Head of caudate nucleus (tissue), 42 donors: ENCODE measurements at regions not wholly inside any gene's neighbourhood (a gene's known extent, or its start where the extent isn't known, plus 50 kb on each side); places are given as distances from the start of the nearest gene placed in this dataset.

ENCODE experiments used
- DNase-seq, 42 donors: peaks; one replicate each; pipeline versions ENCODE4 v3.0.0 to v3.0.0-alpha.2; 2020 to 2021; ENCODE audit warnings: mixed read lengths in 7 of 42
- intact Hi-C: fragments of 100-400 bp; cut with DNase I; formaldehyde crosslinking; loops from one replicate; pipeline ENCODE4 v1.15.0; 2022

DNA sequence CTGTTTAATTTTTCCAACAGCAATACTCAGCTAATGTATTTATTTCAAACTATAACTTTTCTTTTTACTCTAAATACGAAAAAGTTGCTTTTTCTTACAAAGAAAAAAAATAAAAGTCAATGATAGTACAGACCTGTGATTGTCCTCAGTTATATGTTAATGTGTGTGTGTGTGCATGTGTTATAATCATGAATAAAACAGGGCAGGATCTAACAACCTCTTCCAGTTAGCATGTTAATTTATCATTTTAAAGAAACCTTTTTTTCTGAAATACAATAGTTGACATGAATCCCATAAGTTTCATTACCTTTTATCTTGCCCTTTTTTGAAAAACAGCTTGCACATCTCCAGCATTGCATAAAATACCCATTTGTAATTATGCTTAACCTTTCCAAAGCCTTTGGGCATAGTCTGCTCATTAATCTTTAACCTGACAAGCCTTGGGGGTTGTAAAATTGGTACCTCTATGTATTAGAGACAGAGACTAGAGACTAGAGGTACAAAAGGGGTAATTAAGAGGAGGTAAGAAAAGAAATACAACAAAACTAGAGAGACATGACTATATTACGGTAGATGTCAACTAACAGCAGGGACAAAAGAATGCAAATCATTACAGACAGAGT is 828.1 kb downstream of the OLFM4 start:
- intact Hi-C loops = no loop called here
- DNase-seq = no peak

- intact Hi-C loops = no loop called here
- no peak for DNase-seq
Observed at GRCh38 chr13:53863520-53863919, 834.9 kb downstream of the OLFM4 start.

DNA sequence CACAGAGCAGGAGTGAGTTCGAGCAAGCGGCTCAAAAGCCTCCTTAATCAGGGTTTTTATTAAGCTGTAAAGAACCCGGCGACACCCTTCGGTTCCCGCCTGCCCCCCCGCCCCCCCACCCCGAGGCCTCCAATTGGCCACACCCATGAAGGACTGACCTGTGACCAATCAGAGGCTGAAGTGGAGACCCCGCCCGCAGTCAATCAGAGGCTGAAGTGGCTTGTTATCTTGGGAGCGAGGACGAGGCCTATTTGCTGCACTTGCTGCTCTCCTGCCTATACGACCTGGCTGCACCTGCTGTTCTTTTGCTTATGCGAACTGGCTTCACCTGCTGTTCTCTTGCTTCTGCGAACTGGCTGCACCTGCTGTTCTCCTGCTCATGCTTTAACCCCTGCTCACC is 844.9 kb downstream of the OLFM4 start:
- no peak for DNase-seq
- intact Hi-C loops = no loop called here

DNA sequence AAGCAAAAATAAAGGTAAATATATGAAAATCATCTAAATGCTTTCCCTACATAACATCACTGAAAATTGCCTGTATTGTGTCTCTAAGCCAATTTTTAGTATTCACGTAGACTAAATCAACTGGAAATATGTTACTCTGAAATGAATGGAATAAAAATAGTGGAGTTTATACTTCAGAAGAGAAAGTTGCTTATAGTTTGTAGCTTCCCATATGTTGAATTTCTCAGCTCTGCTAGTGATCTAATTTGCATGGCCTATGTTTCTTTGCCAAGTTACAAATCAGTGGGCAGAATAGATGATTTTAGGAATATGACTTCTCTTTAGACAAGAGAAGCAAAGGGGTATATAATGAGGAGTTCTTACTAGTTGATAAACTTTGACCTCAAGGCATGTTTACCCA is 850.2 kb downstream of the OLFM4 start:
- DNase-seq = no peak
- intact Hi-C loops = no loop called here

DNA sequence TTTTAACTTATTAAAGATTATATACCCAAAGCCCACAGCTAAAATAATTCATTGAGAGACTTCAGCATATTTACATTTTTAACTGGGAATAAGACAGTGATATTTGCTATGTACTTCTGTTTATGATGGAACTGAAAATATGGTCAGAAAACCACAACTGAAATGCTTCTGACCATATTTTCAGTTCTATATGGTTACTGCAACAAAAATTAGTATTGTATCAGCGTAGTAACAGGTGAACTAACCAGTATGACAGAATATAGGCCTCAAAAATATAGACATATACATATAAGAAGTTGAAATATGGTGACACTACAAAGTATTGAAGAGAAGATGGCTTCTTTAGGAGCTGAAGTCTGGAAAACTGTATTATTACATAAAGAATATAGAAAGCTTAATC is 857.4 kb downstream of the OLFM4 start:
- no peak for DNase-seq
- intact Hi-C loops = no loop called here

- intact Hi-C loops = no loop called here
- DNase-seq = no peak
Observed at GRCh38 chr13:53890696-53891095, 862.1 kb downstream of the OLFM4 start.

DNA sequence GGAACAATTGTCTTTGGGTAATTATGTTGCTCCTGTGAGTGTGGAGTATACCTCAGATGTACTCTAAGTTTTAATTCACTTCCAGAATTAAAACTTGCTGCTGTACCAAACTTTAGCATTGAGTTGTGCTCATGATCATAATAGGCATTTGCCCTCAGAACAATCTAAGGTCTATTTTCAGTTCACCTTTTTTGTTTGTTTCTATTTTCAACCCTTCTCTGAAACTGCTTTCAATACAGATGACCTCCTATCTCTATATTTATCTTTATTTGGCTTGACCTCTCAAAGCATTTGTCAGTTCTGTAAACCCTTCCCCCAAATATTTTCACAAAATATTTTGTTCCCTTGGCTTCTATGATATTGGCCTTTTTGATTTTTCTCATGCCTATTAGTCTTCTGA is 873.0 kb downstream of the OLFM4 start:
- no peak for DNase-seq
- intact Hi-C loops = no loop called here

GRCh38 chr13:53907891-53908290 is 879.3 kb downstream of the OLFM4 start:
- intact Hi-C loops = no loop called here
- DNase-seq = no peak

GRCh38 chr13:53920916-53921315 is 892.3 kb downstream of the OLFM4 start:
- DNase-seq = peak in 1 of 42 donors; percentile 26
- intact Hi-C loops = no loop called here

DNA sequence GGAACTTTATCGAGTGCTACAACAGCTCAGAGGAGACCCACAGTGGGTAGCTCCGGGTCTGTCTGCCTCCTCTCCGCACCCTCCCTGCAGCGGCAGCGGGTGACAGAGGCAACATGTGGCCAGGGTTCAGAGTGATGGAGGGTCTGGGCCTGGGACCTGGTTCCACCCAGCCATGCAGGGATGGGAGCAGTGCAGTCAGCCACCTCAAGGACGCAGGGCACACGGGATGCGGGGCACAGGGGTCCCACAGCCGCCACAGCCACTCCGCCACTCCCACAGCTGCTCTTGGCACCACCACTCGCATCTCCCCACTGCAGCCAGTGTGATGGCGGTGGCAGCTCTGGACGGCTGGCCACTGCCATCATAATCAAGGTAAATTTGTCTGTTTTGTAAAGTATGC is 892.9 kb downstream of the OLFM4 start:
- intact Hi-C loops = no loop called here
- peak in 2 of 42 donors; percentile 11 to 39 for DNase-seq

DNA sequence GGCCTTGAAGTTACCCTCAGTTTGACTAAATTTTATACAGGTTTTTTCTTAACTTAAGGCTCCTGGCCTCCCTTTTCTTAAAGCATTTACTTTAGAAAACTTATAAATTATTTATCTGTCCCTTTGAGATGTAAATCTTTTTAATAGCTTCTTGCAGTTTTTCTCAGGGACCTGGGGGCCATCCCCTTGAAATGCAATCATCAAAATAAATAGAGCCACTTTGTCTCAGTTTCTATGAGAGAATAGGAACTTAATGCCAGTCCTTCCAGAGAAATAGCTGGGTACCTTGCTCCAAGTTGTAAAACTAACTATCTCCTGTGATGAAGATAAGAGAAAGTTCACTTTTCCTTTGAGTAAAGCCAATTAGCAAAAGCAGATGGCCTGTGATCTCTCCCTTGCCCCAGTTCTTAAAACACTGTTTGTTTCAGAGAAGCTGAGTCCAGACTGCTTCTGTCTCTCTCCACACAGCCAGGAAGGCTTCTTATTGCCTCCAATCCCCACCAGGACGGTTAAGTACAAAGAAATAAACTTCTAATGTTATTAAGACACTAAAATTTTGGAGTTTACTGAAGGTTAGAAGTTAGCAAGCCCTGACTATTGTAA is 913.1 kb downstream of the OLFM4 start:
- intact Hi-C loops = no loop called here
- no peak for DNase-seq

DNA sequence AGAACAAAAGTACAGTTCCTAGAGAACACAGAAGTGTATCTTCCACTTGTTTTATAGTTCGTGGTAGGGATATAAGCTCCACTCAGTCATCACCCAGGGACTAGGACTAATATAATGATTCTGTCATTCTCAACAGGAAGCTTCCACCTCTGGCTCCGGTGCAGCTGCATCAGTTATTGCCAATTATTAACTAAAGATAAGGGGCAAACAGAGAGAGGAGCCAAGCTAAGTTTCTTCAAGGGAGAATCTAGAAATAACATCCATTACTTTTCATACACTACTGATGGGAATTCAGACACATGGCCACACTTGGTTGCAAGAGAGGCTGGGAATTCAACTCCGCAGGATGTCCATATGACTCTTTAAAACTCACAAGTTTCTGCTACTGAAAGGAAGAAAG is 917.9 kb downstream of the OLFM4 start:
- intact Hi-C loops = no loop called here
- DNase-seq = no peak

GRCh38 chr13:53953183-53953582 is 924.6 kb downstream of the OLFM4 start:
- intact Hi-C loops = no loop called here
- no peak for DNase-seq
